GM18868 (cell line): ENCODE measurements at regions not wholly inside any gene's neighbourhood (a gene's known extent, or its start where the extent isn't known, plus 50 kb on each side); places are given as distances from the start of the nearest gene placed in this dataset.
"Not testable (repeated sequence)": the region's sequence is repeated elsewhere in the genome, so short reads cannot be mapped to it uniquely, and the experiment has no call there.

ENCODE experiments used
- ATAC-seq: cut with Tn5 transposase; IDR thresholded peaks from one replicate; pipeline ENCODE4 v1.9.1; 2021; ENCODE audit warnings: mild to moderate bottlenecking, moderate library complexity; ENCODE audit not compliant: unreplicated experiment

- no peak for ATAC-seq
Measured at GRCh38 chr10:64896582-64896981, 1375.4 kb downstream of the REEP3 start.

GRCh38 chr10:64906311-64906710, 1385.1 kb downstream of the REEP3 start:
- not testable (repeated sequence) for ATAC-seq

GRCh38 chr10:64924306-64924705, 1403.1 kb downstream of the REEP3 start:
- not testable (repeated sequence) for ATAC-seq

GRCh38 chr10:64952042-64952441, 1430.8 kb downstream of the REEP3 start:
- ATAC-seq, result no peak

- no peak for ATAC-seq
Measured at GRCh38 chr10:64956441-64956840, 1435.2 kb downstream of the REEP3 start.

GRCh38 chr10:64959116-64959515, 1437.9 kb downstream of the REEP3 start:
- ATAC-seq, result no peak

- ATAC-seq, result no peak
Measured at GRCh38 chr10:64959883-64960282, 1438.7 kb downstream of the REEP3 start.

GRCh38 chr10:64973391-64973790, 1452.2 kb downstream of the REEP3 start:
- ATAC-seq, result no peak

GRCh38 chr10:64976150-64976549, 1454.9 kb downstream of the REEP3 start:
- ATAC-seq, result no peak

- ATAC-seq, result no peak
Measured at GRCh38 chr10:64977915-64978314, 1456.7 kb downstream of the REEP3 start.

- no peak for ATAC-seq
Measured at GRCh38 chr10:64996886-64997285, 1475.7 kb downstream of the REEP3 start.

GRCh38 chr10:65010845-65011244, 1489.6 kb downstream of the REEP3 start:
- ATAC-seq, result no peak

- no peak for ATAC-seq
Measured at GRCh38 chr10:65017523-65017922, 1496.3 kb downstream of the REEP3 start.

- ATAC-seq, result no peak
Measured at GRCh38 chr10:65024886-65025285, 1503.7 kb downstream of the REEP3 start.

GRCh38 chr10:65030263-65030662, 1509.1 kb downstream of the REEP3 start:
- no peak for ATAC-seq

GRCh38 chr10:65032867-65033769, 1511.9 kb downstream of the REEP3 start:
- no peak for ATAC-seq

GRCh38 chr10:65033957-65034356, 1512.8 kb downstream of the REEP3 start:
- ATAC-seq, result no peak

GRCh38 chr10:65040796-65041195, 1519.6 kb downstream of the REEP3 start:
- ATAC-seq, result no peak

- no peak for ATAC-seq
Measured at GRCh38 chr10:65041307-65041706, 1520.1 kb downstream of the REEP3 start.

- ATAC-seq, result no peak
Measured at GRCh38 chr10:65042496-65042895, 1521.3 kb downstream of the REEP3 start.

- ATAC-seq, result no peak
Measured at GRCh38 chr10:65046831-65047230, 1525.6 kb downstream of the REEP3 start.

- not testable (repeated sequence) for ATAC-seq
Measured at GRCh38 chr10:65052111-65052510, 1530.9 kb downstream of the REEP3 start.

GRCh38 chr10:65053397-65053796, 1532.2 kb downstream of the REEP3 start:
- not testable (repeated sequence) for ATAC-seq
